ENCODE measurements at regions not wholly inside any gene's neighbourhood (a gene's known extent, or its start where the extent isn't known, plus 50 kb on each side); places are given as distances from the start of the nearest gene placed in this dataset.

- TF ChIP-seq CTCF (IDR thresholded peaks at IDR 0.05; ENCODE audit: low read depth, low read length) (no peak), EZH2phosphoT487 (IDR thresholded peaks at IDR 0.05; ENCODE audit: low read depth) (no peak)
Measured at GRCh38 chr5:102119252-102119651, 176.8 kb downstream of the SLCO4C1 start.

Measured in OCI-LY3 (cell line).